ENCODE measurements at regions not wholly inside any gene's neighbourhood (a gene's known extent, or its start where the extent isn't known, plus 50 kb on each side); places are given as distances from the start of the nearest gene placed in this dataset.

- TF ChIP-seq CTCF (IDR thresholded peaks at IDR 0.05; ENCODE audit: insufficient read depth, low read length, poor library complexity, severe bottlenecking) (no peak), EZH2phosphoT487 (conservative IDR thresholded peaks at IDR 0.05; ENCODE audit: low read length) (no peak)
These were observed 2684.3 kb upstream of the PCDH20 start for GRCh38 chr13:64099994-64100393.

Data from SU-DHL-6 (cell line).